Suprapubic skin (tissue), 3 donors: ENCODE measurements at regions not wholly inside any gene's neighbourhood (a gene's known extent, or its start where the extent isn't known, plus 50 kb on each side); places are given as distances from the start of the nearest gene placed in this dataset.

Experiments
- CTCF ChIP-seq, 2 donors: fragments of 200-600 bp in 1 of 2; fragments of 450-650 bp in 1 of 2; sonication (generic) in 1 of 2; IDR thresholded peaks; one replicate each; pipeline ENCODE4 v1.5.1; 2016 to 2019; ENCODE audit warnings: antibody characterized with exemption in 2 of 2, mild to moderate bottlenecking in 1 of 2, moderate library complexity in 1 of 2
- EP300 ChIP-seq: sonication (generic); formaldehyde crosslinking; IDR thresholded peaks from one replicate; pipeline ENCODE4 v1.6.1; 2017; ENCODE audit warnings: antibody characterized with exemption
- POLR2A ChIP-seq, 2 donors: fragments of 450-650 bp; IDR thresholded peaks; one replicate each; pipeline ENCODE4 v1.6.1; 2017; ENCODE audit warnings: antibody characterized with exemption in 2 of 2, mild to moderate bottlenecking in 2 of 2, moderate library complexity in 2 of 2

DNA sequence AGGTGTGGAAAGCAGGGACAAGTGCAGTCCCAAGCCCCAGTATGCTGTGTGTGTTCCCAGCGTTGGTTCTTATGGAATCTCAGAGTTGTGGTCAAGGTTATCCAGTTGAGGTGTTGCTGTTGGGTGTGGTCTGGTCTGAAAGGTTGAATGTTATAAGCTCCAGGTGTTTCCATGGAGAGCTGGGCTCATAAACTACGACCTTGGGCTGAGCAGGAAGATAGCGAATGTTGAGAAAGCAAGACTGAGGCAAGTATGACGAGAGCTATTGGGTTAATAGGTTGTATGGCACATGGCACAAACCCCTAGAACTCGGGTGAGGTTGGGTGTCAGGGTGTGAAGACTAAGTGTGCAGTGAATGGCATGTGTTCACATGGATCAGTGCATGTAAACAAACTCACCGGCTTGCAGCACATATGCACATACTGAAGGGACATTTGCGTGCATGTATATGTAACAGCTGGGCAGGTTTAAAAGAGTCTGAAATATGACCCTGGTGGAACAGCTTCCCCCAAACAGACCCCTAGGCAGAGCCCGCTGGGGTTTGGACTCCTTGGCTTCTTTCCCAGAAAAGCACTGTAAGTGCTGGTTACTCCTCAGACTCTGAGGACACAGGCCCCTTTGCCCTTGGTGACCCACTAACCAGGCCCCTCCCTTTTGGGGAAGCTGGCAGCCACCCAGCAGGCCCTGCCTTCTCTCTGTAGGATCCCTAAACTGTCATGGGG is 117.5 kb downstream of the NAV1 start:
- TF ChIP-seq EP300 (no peak), POLR2A (IDR thresholded peaks at IDR 0.05) (no peak), CTCF (IDR thresholded peaks at IDR 0.05) (no peak)
